ENCODE measurements at regions not wholly inside any gene's neighbourhood (a gene's known extent, or its start where the extent isn't known, plus 50 kb on each side); places are given as distances from the start of the nearest gene placed in this dataset.

DNA sequence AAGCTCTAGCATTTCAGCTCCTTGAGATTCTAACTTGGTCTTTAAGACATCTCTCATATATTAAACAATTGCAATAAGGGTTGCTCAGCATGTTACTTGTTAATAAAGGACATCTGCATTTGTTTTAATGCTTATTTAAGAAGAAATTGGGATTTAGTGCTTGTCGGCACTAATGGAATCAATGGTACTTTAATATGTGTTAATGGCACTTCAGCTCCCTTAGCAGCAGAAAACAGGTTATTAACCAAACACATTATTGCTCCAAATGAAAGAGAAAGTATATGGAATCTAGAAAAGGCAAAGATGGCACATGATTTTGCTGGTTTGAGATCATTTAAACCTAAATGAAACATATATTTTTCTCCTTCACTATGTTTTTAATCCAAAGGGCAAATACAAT, 137.3 kb upstream of the GOLIM4 start:
- TF ChIP-seq POLR2AphosphoS5 (IDR thresholded peaks at IDR 0.05) (no peak), EP300 (IDR thresholded peaks at IDR 0.05) (no peak), POLR2A (IDR thresholded peaks at IDR 0.05) (no peak)
- TF ChIP-seq, protein P1, sequence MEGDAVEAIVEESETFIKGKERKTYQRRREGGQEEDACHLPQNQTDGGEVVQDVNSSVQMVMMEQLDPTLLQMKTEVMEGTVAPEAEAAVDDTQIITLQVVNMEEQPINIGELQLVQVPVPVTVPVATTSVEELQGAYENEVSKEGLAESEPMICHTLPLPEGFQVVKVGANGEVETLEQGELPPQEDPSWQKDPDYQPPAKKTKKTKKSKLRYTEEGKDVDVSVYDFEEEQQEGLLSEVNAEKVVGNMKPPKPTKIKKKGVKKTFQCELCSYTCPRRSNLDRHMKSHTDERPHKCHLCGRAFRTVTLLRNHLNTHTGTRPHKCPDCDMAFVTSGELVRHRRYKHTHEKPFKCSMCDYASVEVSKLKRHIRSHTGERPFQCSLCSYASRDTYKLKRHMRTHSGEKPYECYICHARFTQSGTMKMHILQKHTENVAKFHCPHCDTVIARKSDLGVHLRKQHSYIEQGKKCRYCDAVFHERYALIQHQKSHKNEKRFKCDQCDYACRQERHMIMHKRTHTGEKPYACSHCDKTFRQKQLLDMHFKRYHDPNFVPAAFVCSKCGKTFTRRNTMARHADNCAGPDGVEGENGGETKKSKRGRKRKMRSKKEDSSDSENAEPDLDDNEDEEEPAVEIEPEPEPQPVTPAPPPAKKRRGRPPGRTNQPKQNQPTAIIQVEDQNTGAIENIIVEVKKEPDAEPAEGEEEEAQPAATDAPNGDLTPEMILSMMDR (IDR thresholded peaks at IDR 0.05) = no peak

All from suprapubic skin (tissue), 4 donors.